ENCODE measurements at regions not wholly inside any gene's neighbourhood (a gene's known extent, or its start where the extent isn't known, plus 50 kb on each side); places are given as distances from the start of the nearest gene placed in this dataset.

DNA sequence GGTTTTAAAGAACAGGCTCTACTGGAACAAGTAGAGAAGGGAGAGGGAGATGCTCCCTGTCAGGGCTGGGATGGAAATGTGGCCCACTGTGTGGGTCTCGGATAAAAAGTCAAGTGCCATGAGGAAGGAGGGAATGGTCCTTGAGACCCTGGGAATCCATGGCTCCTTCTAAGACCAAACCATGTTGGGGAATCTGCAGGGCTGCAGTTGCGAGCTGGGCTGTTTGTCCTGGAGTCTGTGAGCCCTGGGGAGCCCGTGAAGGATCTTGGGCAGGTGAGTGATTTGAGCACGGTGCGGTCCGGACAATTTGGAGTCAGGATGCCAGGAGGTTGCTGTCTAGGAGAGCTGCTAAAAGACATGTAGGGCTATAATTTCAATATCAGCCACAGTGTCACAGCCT, 359.4 kb downstream of the FGF9 start:
- CTCF ChIA-PET: no interaction called here

More for the DNA sequence above, 359.4 kb downstream of the FGF9 start:
- FAIRE-seq (no peak), DNase-seq (ENCODE audit: low read depth, low spot score) (no peak)
- BruUV-seq (replicated peaks): no TSS peak
- TF ChIP-seq GATA2 (IDR thresholded peaks at IDR 0.05; ENCODE audit: insufficient read depth, insufficient read length, low read depth, low read length) (no peak), FOS (IDR thresholded peaks at IDR 0.05; ENCODE audit: borderline replicate concordance, insufficient read depth, low read length) (no peak), EZH2 (IDR thresholded peaks at IDR 0.05; ENCODE audit: borderline replicate concordance, low read depth, low read length, severe bottlenecking) (no peak), POLR2A (IDR thresholded peaks at IDR 0.05; ENCODE audit: low read depth, low read length) (no peak), MYC (IDR thresholded peaks at IDR 0.05; ENCODE audit: low read depth, low read length) (no peak), POLR2AphosphoS5 (IDR thresholded peaks at IDR 0.05; ENCODE audit: insufficient read depth, low read depth, low read length) (no peak), JUN (IDR thresholded peaks at IDR 0.05; ENCODE audit: borderline replicate concordance, insufficient read depth, insufficient read length, low read depth) (no peak)
- TF ChIP-seq, protein P1, sequence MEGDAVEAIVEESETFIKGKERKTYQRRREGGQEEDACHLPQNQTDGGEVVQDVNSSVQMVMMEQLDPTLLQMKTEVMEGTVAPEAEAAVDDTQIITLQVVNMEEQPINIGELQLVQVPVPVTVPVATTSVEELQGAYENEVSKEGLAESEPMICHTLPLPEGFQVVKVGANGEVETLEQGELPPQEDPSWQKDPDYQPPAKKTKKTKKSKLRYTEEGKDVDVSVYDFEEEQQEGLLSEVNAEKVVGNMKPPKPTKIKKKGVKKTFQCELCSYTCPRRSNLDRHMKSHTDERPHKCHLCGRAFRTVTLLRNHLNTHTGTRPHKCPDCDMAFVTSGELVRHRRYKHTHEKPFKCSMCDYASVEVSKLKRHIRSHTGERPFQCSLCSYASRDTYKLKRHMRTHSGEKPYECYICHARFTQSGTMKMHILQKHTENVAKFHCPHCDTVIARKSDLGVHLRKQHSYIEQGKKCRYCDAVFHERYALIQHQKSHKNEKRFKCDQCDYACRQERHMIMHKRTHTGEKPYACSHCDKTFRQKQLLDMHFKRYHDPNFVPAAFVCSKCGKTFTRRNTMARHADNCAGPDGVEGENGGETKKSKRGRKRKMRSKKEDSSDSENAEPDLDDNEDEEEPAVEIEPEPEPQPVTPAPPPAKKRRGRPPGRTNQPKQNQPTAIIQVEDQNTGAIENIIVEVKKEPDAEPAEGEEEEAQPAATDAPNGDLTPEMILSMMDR (IDR thresholded peaks at IDR 0.05; ENCODE audit: extremely low read depth in 1 of 2, insufficient read depth in 1 of 2, low read depth in 1 of 2, low read length in 2 of 2): no peak
- TF ChIP-seq, protein P2, sequence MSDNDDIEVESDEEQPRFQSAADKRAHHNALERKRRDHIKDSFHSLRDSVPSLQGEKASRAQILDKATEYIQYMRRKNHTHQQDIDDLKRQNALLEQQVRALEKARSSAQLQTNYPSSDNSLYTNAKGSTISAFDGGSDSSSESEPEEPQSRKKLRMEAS (IDR thresholded peaks at IDR 0.05; ENCODE audit: insufficient read depth, insufficient read length): no peak
- no peak overlapping the region for H3K27ac ChIP-seq (ENCODE audit: insufficient read depth, low read depth, low read length)
- no peaks in the 10 kb centered on the region for H3K36me3 ChIP-seq (ENCODE audit: control insufficient read depth in 2 of 2, extremely low read depth in 1 of 2, insufficient read depth in 2 of 2, low read length in 2 of 2)
- no peak overlapping the region for H2AFZ ChIP-seq (ENCODE audit: low read depth, low read length)
- H3K4me1 ChIP-seq (ENCODE audit: control insufficient read depth, extremely low read depth, insufficient read depth, low read length): no peaks in the 10 kb centered on the region
- no peak overlapping the region for H3K4me3 ChIP-seq (replicated peaks in 1 of 3; ENCODE audit: insufficient read depth in 1 of 3, low read depth in 1 of 3, low read length in 3 of 3)
- no peaks in the 10 kb centered on the region for H4K20me1 ChIP-seq (replicated peaks; ENCODE audit: control insufficient read depth, extremely low read depth, insufficient read depth, low read length)
- dilution Hi-C loops (cut with MboI; ENCODE audit: extremely low pct_ligation_motif_present, low sequenced_read_pairs) (no loop called here), intact Hi-C loops (cut with micrococcal nuclease) (no loop called here)
- no peak overlapping the region for H3K9ac ChIP-seq (replicated peaks; ENCODE audit: extremely low read depth, insufficient read depth, low read length)
- POLR2A ChIA-PET: no interaction called here
- H3K9me3 ChIP-seq (replicated peaks; ENCODE audit: control insufficient read depth, insufficient read depth, low read length): peaks cover 5% of the 10 kb centered on the region
- no peaks in the 10 kb centered on the region for H3K79me2 ChIP-seq (ENCODE audit: control insufficient read depth, insufficient read depth, low read length)
- H3K9me1 ChIP-seq (replicated peaks; ENCODE audit: control insufficient read depth, extremely low read depth, insufficient read depth, low read length): no peaks in the 10 kb centered on the region
- no peaks in the 10 kb centered on the region for H3K27me3 ChIP-seq (ENCODE audit: control insufficient read depth in 2 of 2, insufficient read depth in 2 of 2, low read length in 2 of 2)
- H3K4me2 ChIP-seq (ENCODE audit: insufficient read depth, low read length): no peak overlapping the region

All from endothelial cell of umbilical vein (primary cell).